ENCODE measurements at regions not wholly inside any gene's neighbourhood (a gene's known extent, or its start where the extent isn't known, plus 50 kb on each side); places are given as distances from the start of the nearest gene placed in this dataset.

GRCh38 chr19:30171138-30171635 lies 201.0 kb upstream of the ZNF536 start:
- no peak for DNase-seq

- no peak for DNase-seq
Observed at GRCh38 chr19:30171795-30172612, 200.2 kb upstream of the ZNF536 start.

GRCh38 chr19:30172613-30173242 lies 199.5 kb upstream of the ZNF536 start:
- DNase-seq = no peak

GRCh38 chr19:30173593-30174356 lies 198.4 kb upstream of the ZNF536 start:
- DNase-seq = no peak

- DNase-seq = no peak
Observed at GRCh38 chr19:30174357-30174645, 197.9 kb upstream of the ZNF536 start.

- DNase-seq = no peak
Observed at GRCh38 chr19:30174791-30175190, 197.4 kb upstream of the ZNF536 start.

GRCh38 chr19:30175987-30176386 lies 196.2 kb upstream of the ZNF536 start:
- DNase-seq = no peak

- DNase-seq = no peak
Observed at GRCh38 chr19:30178721-30179402, 193.3 kb upstream of the ZNF536 start.

- no peak for DNase-seq
Observed at GRCh38 chr19:30180691-30181090, 191.5 kb upstream of the ZNF536 start.

- DNase-seq = no peak
Observed at GRCh38 chr19:30183807-30184490, 188.2 kb upstream of the ZNF536 start.

GRCh38 chr19:30202060-30202600 lies 170.1 kb upstream of the ZNF536 start:
- DNase-seq = no peak

- no peak for DNase-seq
Observed at GRCh38 chr19:30204721-30205120, 167.5 kb upstream of the ZNF536 start.

- DNase-seq = no peak
Observed at GRCh38 chr19:30206187-30206586, 166.0 kb upstream of the ZNF536 start.

GRCh38 chr19:30207357-30207756 lies 164.8 kb upstream of the ZNF536 start:
- DNase-seq = no peak

GRCh38 chr19:30208436-30209060 lies 163.6 kb upstream of the ZNF536 start:
- DNase-seq = no peak

GRCh38 chr19:30209617-30210600 lies 162.3 kb upstream of the ZNF536 start:
- DNase-seq = no peak

- no peak for DNase-seq
Observed at GRCh38 chr19:30212574-30212973, 159.6 kb upstream of the ZNF536 start.

GRCh38 chr19:30214651-30215051 lies 157.5 kb upstream of the ZNF536 start:
- no peak for DNase-seq

- DNase-seq = no peak
Observed at GRCh38 chr19:30215248-30215647, 156.9 kb upstream of the ZNF536 start.

- no peak for DNase-seq
Observed at GRCh38 chr19:30216453-30216852, 155.7 kb upstream of the ZNF536 start.

Data from left kidney (tissue), 1 donor.